OCI-LY7 (cell line): ENCODE measurements at regions not wholly inside any gene's neighbourhood (a gene's known extent, or its start where the extent isn't known, plus 50 kb on each side); places are given as distances from the start of the nearest gene placed in this dataset.

Source experiments
- EZH2phosphoT487 ChIP-seq: fragments of 200-600 bp; sonication (generic); IDR thresholded peaks from 2 replicates; pipeline ENCODE4 v1.6.1; 2018; ENCODE audit warnings: low read depth, borderline replicate concordance, mild to moderate bottlenecking, mixed run types, antibody characterized with exemption, low read length, moderate library complexity, mixed read lengths
- TF ChIP-seq, protein P1 (sequence below): fragments of 200-600 bp; sonication (generic); conservative IDR thresholded peaks from 2 replicates; pipeline ENCODE4 v1.5.1; 2014; ENCODE audit warnings: mild to moderate bottlenecking, antibody characterized with exemption, low read length, moderate library complexity, mixed read lengths

DNA sequence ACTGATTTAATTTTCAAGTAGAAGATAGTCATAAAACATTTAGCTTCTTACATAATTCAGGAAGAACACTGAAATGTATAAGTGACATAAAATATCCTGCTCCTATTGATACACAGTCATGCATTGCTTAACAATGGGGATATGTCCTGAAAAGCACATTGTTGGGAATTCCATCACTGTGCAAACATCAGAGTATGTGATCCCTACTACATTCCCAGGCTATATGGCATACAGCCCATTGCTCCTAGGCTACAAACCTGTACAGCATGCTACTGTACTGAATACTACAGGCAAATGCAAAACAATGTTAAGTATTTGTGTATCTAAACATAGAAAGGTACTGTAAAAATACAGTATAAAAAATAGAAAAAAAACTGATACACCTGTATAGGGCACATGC is 723.9 kb upstream of the ARGLU1 start:
- TF ChIP-seq, protein P1, sequence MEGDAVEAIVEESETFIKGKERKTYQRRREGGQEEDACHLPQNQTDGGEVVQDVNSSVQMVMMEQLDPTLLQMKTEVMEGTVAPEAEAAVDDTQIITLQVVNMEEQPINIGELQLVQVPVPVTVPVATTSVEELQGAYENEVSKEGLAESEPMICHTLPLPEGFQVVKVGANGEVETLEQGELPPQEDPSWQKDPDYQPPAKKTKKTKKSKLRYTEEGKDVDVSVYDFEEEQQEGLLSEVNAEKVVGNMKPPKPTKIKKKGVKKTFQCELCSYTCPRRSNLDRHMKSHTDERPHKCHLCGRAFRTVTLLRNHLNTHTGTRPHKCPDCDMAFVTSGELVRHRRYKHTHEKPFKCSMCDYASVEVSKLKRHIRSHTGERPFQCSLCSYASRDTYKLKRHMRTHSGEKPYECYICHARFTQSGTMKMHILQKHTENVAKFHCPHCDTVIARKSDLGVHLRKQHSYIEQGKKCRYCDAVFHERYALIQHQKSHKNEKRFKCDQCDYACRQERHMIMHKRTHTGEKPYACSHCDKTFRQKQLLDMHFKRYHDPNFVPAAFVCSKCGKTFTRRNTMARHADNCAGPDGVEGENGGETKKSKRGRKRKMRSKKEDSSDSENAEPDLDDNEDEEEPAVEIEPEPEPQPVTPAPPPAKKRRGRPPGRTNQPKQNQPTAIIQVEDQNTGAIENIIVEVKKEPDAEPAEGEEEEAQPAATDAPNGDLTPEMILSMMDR, result no peak
- TF ChIP-seq EZH2phosphoT487, result no peak
